Fibroblast of lung (primary cell): ENCODE measurements at regions not wholly inside any gene's neighbourhood (a gene's known extent, or its start where the extent isn't known, plus 50 kb on each side); places are given as distances from the start of the nearest gene placed in this dataset.

ENCODE experiments used
- DNase-seq, 2 donors: peaks; one replicate each; pipeline versions ENCODE4 v3.0.0 to v3.0.0-alpha.2; 2010; ENCODE audit warnings: low read depth in 2 of 2
- H2AFZ ChIP-seq: 2 replicates; pipeline ENCODE4 v1.5.1; 2012; ENCODE audit warnings: low read length, control low read depth, inconsistent platforms
- H3K27ac ChIP-seq: 2 replicates; pipeline ENCODE4 v1.5.1; 2011; ENCODE audit warnings: low read length, control low read depth; ENCODE audit not compliant: insufficient read depth
- H3K27me3 ChIP-seq: 2 replicates; pipeline ENCODE4 v1.5.1; 2011; ENCODE audit warnings: mild to moderate bottlenecking, low read length; ENCODE audit not compliant: control insufficient read depth, insufficient read depth
- H3K36me3 ChIP-seq: 2 replicates; pipeline ENCODE4 v1.5.1; 2011; ENCODE audit warnings: low read length; ENCODE audit not compliant: control insufficient read depth, insufficient read depth
- H3K4me1 ChIP-seq: 2 replicates; pipeline ENCODE4 v1.5.1; 2011; ENCODE audit warnings: low read length; ENCODE audit not compliant: control insufficient read depth, insufficient read depth; ENCODE audit errors: extremely low read depth
- H3K4me2 ChIP-seq: 2 replicates; pipeline ENCODE4 v1.5.1; 2011; ENCODE audit warnings: low read length, control low read depth; ENCODE audit not compliant: insufficient read depth; ENCODE audit errors: extremely low read depth
- H3K4me3 ChIP-seq, 4 experiments: fragments of 200-600 bp in 1 of 4; sonication (generic) in 1 of 4; replicated peaks in 1 of 4; 2 replicates each; pipeline ENCODE4 v1.5.1; 2011 to 2016; ENCODE audit warnings: low read length in 4 of 4, low read depth in 3 of 4, mild to moderate bottlenecking in 3 of 4, control low read depth in 2 of 4, inconsistent platforms in 1 of 4, mixed read lengths in 1 of 4; ENCODE audit not compliant: insufficient read depth in 1 of 4; ENCODE audit errors: control extremely low read depth in 1 of 4
- H3K79me2 ChIP-seq: 2 replicates; pipeline ENCODE4 v1.5.1; 2012; ENCODE audit warnings: mild to moderate bottlenecking, low read length, inconsistent platforms; ENCODE audit not compliant: control insufficient read depth, insufficient read depth
- H3K9ac ChIP-seq: 2 replicates; pipeline ENCODE4 v1.5.1; 2011; ENCODE audit warnings: mild to moderate bottlenecking, low read length, control low read depth; ENCODE audit not compliant: insufficient read depth
- H3K9me3 ChIP-seq: 2 replicates; pipeline ENCODE4 v1.5.1; 2012; ENCODE audit warnings: low read depth, low read length; ENCODE audit not compliant: control insufficient read depth, insufficient read depth
- H4K20me1 ChIP-seq: 2 replicates; pipeline ENCODE4 v1.5.1; 2011; ENCODE audit warnings: low read length; ENCODE audit not compliant: control insufficient read depth, insufficient read depth; ENCODE audit errors: extremely low read depth
- CTCF ChIP-seq, 2 donors: IDR thresholded peaks in 1 of 2; conservative IDR thresholded peaks in 1 of 2; 1 replicate in 1 of 2; 2 replicates in 1 of 2; pipeline ENCODE4 v1.5.1; 2011 to 2012; ENCODE audit warnings: low read length in 2 of 2, control low read depth in 1 of 2, inconsistent platforms in 1 of 2, low read depth in 1 of 2, mild to moderate bottlenecking in 1 of 2
- EZH2 ChIP-seq: IDR thresholded peaks from 2 replicates; pipeline ENCODE4 v1.5.1; 2012; ENCODE audit warnings: low read length, control low read depth, mild to moderate bottlenecking; ENCODE audit errors: missing control alignments

- H3K27me3 ChIP-seq = no peaks in the 10 kb centered on the region
- no peak overlapping the region for H3K4me3 ChIP-seq
- no peaks in the 10 kb centered on the region for H3K36me3 ChIP-seq
- no peaks in the 10 kb centered on the region for H3K79me2 ChIP-seq
- no peak for DNase-seq
- no peak overlapping the region for H2AFZ ChIP-seq
- no peaks in the 10 kb centered on the region for H3K9me3 ChIP-seq
- no peak overlapping the region for H3K9ac ChIP-seq
- TF ChIP-seq EZH2 = no peak
- no peak overlapping the region for H3K4me2 ChIP-seq
- H3K27ac ChIP-seq = no peak overlapping the region
- H3K4me1 ChIP-seq = no peaks in the 10 kb centered on the region
- H4K20me1 ChIP-seq = no peaks in the 10 kb centered on the region
These were observed 686.6 kb upstream of the PABPC4L start for GRCh38 chr4:134888156-134888555.

GRCh38 chr4:134885436-134885835, 683.8 kb upstream of the PABPC4L start:
- Histone ChIP-seq H4K20me1 (no peaks in the 10 kb centered on the region), H3K79me2 (no peaks in the 10 kb centered on the region), H3K4me2 (no peak overlapping the region), H3K27me3 (no peaks in the 10 kb centered on the region), H2AFZ (no peak overlapping the region), H3K9ac (no peak overlapping the region), H3K27ac (no peak overlapping the region), H3K4me3 (no peak overlapping the region), H3K4me1 (no peaks in the 10 kb centered on the region), H3K36me3 (no peaks in the 10 kb centered on the region), H3K9me3 (no peaks in the 10 kb centered on the region)
- DNase-seq = no peak
- TF ChIP-seq CTCF (conservative IDR thresholded peaks at IDR 0.05 in 1 of 2, IDR thresholded peaks at IDR 0.05 in 1 of 2; ENCODE audit: low read depth in 1 of 2, low read length in 2 of 2) (no peak), EZH2 (no peak)

GRCh38 chr4:134883831-134884449, 682.4 kb upstream of the PABPC4L start:
- no peak for TF ChIP-seq EZH2
- no peak for TF ChIP-seq CTCF (conservative IDR thresholded peaks at IDR 0.05 in 1 of 2, IDR thresholded peaks at IDR 0.05 in 1 of 2; ENCODE audit: low read depth in 1 of 2, low read length in 2 of 2)
- no peak overlapping the region for H3K4me2 ChIP-seq
- no peak overlapping the region for H3K27ac ChIP-seq
- no peaks in the 10 kb centered on the region for H3K27me3 ChIP-seq
- no peak overlapping the region for H3K9ac ChIP-seq
- H3K9me3 ChIP-seq = no peaks in the 10 kb centered on the region
- no peaks in the 10 kb centered on the region for H3K79me2 ChIP-seq
- H4K20me1 ChIP-seq = no peaks in the 10 kb centered on the region
- H2AFZ ChIP-seq = no peak overlapping the region
- no peaks in the 10 kb centered on the region for H3K36me3 ChIP-seq
- H3K4me3 ChIP-seq = no peak overlapping the region
- peak in 1 of 2 donors; percentile 33 for DNase-seq
- H3K4me1 ChIP-seq = no peaks in the 10 kb centered on the region
